ENCODE measurements at regions not wholly inside any gene's neighbourhood (a gene's known extent, or its start where the extent isn't known, plus 50 kb on each side); places are given as distances from the start of the nearest gene placed in this dataset.

DNA sequence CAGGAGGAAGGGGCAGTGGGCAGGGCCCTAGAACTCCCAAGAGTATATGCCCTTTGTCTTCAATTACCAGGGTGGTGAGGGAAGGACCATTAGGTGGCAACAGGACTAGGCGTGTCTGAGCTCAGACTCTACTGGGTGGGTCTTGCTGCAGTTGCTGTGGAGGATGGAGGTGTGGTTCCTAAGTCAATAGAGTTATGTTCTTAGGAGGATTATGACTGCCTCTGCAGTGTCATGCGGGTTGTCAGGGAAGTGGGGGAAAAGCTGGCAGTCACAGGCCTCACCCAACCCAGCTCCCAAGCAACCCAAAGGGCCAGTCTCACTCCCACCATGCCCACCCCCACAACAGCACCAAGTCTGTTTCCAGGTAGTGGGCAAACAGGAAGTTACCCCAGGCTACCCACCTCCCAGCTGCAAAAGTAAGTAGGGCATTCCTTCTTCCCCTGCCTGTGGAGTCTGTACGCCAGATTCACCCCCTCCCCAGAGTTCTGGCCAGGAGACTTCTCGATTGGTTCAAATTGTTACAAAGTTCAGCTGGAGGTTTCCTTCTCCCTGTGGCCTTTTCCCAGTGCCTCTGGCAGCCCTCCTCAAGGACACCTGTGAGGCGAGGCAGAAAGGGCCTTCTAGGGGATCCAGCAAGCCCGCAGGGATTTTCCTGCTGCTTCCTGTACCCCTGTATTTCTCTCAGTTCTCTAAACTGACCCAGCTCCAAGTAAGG, 145.3 kb downstream of the HINT1 start:
- Mint-ChIP-seq H3K27ac (ENCODE audit: low read depth, unreplicated experiment) (no peak overlapping the region), H3K4me1 (ENCODE audit: insufficient read depth, unreplicated experiment) (peaks cover 11% of the 10 kb centered on the region), H3K9me3 (ENCODE audit: unreplicated experiment) (peaks cover 11% of the 10 kb centered on the region), H3K27me3 (ENCODE audit: insufficient read depth, unreplicated experiment) (no peaks in the 10 kb centered on the region), H3K36me3 (ENCODE audit: insufficient read depth, unreplicated experiment) (no peaks in the 10 kb centered on the region), H3K4me3 (ENCODE audit: unreplicated experiment) (no peak overlapping the region)
- BruUV-seq (replicated peaks) = no TSS peak
- DNase-seq (ENCODE audit: unreplicated experiment) = no peak
- TF ChIP-seq, protein P1, sequence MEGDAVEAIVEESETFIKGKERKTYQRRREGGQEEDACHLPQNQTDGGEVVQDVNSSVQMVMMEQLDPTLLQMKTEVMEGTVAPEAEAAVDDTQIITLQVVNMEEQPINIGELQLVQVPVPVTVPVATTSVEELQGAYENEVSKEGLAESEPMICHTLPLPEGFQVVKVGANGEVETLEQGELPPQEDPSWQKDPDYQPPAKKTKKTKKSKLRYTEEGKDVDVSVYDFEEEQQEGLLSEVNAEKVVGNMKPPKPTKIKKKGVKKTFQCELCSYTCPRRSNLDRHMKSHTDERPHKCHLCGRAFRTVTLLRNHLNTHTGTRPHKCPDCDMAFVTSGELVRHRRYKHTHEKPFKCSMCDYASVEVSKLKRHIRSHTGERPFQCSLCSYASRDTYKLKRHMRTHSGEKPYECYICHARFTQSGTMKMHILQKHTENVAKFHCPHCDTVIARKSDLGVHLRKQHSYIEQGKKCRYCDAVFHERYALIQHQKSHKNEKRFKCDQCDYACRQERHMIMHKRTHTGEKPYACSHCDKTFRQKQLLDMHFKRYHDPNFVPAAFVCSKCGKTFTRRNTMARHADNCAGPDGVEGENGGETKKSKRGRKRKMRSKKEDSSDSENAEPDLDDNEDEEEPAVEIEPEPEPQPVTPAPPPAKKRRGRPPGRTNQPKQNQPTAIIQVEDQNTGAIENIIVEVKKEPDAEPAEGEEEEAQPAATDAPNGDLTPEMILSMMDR (IDR thresholded peaks at IDR 0.05; ENCODE audit: unreplicated experiment) = no peak
- ChIA-PET CTCF (interaction anchor here (0.5 to 0.6 kb wide), 2 partner anchors 24 to 81 kb away, joined by 3 read pairs; no protein-coding TSS in a partner anchor), POLR2A (interaction anchor here (0.9 kb wide), 1 partner anchor 8 kb away, joined by 3 read pairs; no protein-coding TSS in a partner anchor)
- intact Hi-C loops (cut with micrococcal nuclease) = no loop called here

DNA sequence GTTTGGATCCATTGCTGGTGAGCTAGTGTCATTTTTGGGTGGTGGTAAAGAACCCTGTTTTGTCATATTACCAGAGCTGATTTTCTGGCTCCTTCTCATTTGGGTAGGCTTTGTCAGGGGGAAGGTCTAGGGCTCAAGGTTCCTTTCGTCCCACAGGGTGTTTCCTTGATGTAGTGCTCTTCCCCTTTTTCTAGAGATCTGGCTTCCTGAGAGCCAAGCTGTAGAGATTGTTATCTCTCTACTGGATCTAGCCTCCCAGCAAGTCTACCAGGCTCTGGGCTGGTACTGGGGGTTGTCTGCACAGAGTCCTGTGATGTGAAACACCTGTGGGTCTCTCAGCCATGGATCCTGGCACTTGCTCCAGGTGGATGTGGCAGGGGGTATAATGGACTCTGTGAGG, 145.9 kb downstream of the HINT1 start:
- no peaks in the 10 kb centered on the region for H3K27me3 Mint-ChIP-seq (ENCODE audit: insufficient read depth, unreplicated experiment)
- intact Hi-C loops (cut with micrococcal nuclease) = no loop called here
- ChIA-PET POLR2A (no interaction called here), CTCF (interaction anchor here (0.5 to 0.7 kb wide), 3 partner anchors 25 to 1178 kb away, joined by 3 to 4 read pairs (median 3); no protein-coding TSS in a partner anchor)
- no peak overlapping the region for H3K27ac Mint-ChIP-seq (ENCODE audit: low read depth, unreplicated experiment)
- DNase-seq (ENCODE audit: unreplicated experiment) = no peak
- TF ChIP-seq, protein P1 (IDR thresholded peaks at IDR 0.05; ENCODE audit: unreplicated experiment) = no peak
- peaks cover 11% of the 10 kb centered on the region for H3K9me3 Mint-ChIP-seq (ENCODE audit: unreplicated experiment)
- no TSS peak for BruUV-seq (replicated peaks)
- no peak overlapping the region for H3K4me3 Mint-ChIP-seq (ENCODE audit: unreplicated experiment)
- H3K4me1 Mint-ChIP-seq (ENCODE audit: insufficient read depth, unreplicated experiment) = peaks cover 11% of the 10 kb centered on the region
- no peaks in the 10 kb centered on the region for H3K36me3 Mint-ChIP-seq (ENCODE audit: insufficient read depth, unreplicated experiment)

DNA sequence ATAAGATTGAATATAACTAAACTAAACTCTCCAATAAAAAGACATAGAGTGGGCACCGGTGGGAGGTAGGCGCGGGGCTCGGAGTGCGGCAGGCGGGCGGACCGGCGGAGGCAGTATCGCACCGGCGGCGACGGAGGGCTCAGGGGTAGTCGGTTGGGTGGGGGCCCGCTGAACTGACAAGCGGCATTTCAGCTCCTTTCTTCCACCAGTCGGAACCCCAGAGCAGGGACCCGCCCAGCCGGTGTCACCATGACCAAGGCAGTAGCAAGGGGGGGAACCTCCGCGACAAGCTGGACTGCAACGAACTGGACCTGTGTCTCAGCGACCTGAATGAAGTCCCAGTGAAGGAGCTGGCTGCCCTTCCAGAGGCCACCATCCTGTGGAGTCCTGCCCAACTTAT, 156.7 kb downstream of the HINT1 start:
- no TSS peak for BruUV-seq (replicated peaks)
- Mint-ChIP-seq H3K27ac (ENCODE audit: low read depth, unreplicated experiment) (no peak overlapping the region), H3K9me3 (ENCODE audit: unreplicated experiment) (no peaks in the 10 kb centered on the region), H3K4me1 (ENCODE audit: insufficient read depth, unreplicated experiment) (no peaks in the 10 kb centered on the region), H3K27me3 (ENCODE audit: insufficient read depth, unreplicated experiment) (no peaks in the 10 kb centered on the region), H3K36me3 (ENCODE audit: insufficient read depth, unreplicated experiment) (no peaks in the 10 kb centered on the region), H3K4me3 (ENCODE audit: unreplicated experiment) (no peak overlapping the region)
- intact Hi-C loops (cut with micrococcal nuclease) = no loop called here
- no peak for DNase-seq (ENCODE audit: unreplicated experiment)
- TF ChIP-seq, protein P1 (IDR thresholded peaks at IDR 0.05; ENCODE audit: unreplicated experiment) = no peak
- ChIA-PET POLR2A (no interaction called here), CTCF (interaction anchor here (0.7 kb wide), 1 partner anchor 295 kb away, joined by 3 read pairs; no protein-coding TSS in a partner anchor)

DNA sequence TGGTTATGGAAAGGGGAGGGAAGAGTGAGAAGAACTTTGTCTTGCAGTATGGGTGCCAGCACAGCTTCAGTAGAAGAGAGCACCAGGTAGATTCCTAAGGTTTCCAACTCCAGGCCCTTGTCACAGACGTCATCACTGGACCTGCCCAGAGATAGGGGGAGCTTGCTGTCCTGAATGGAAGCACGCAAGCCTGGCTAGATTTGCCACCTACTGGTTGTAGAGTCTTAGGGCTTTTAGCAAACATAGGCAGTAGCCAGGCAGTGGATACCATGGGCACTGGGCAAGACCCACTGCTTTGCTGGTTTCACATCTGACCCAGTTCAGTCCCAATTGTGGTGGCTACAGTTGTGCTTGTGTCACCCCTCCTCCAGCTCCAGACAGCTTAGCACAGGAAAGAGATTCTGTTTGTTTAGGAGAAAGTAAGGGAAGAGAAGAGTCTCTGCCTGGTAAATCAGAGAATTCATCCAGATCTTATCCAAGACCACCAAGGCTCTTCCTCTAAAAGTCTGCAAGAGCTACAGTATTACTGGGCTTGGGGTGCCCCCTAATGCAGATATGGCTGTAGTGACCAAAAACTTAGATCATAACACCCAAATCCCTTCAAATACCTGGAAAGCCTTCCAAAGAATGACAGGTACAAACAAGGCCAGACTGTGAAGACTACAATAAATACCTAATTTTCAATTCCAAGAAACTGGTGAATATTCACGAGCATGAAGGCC, 158.9 kb downstream of the HINT1 start:
- TF ChIP-seq, protein P1 (IDR thresholded peaks at IDR 0.05; ENCODE audit: unreplicated experiment) = no peak
- ChIA-PET CTCF (interaction anchor here (0.7 to 1.3 kb wide), 5 partner anchors 10 to 1406 kb away, joined by 3 to 5 read pairs (median 3); no protein-coding TSS in a partner anchor), POLR2A (interaction anchor here (0.5 to 0.6 kb wide), 2 partner anchors 149 to 246 kb away, joined by 3 read pairs; no protein-coding TSS in a partner anchor)
- H3K27me3 Mint-ChIP-seq (ENCODE audit: insufficient read depth, unreplicated experiment) = no peaks in the 10 kb centered on the region
- H3K4me1 Mint-ChIP-seq (ENCODE audit: insufficient read depth, unreplicated experiment) = no peaks in the 10 kb centered on the region
- H3K9me3 Mint-ChIP-seq (ENCODE audit: unreplicated experiment) = no peaks in the 10 kb centered on the region
- no TSS peak for BruUV-seq (replicated peaks)
- no peak overlapping the region for H3K4me3 Mint-ChIP-seq (ENCODE audit: unreplicated experiment)
- intact Hi-C loops (cut with micrococcal nuclease) = no loop called here
- H3K27ac Mint-ChIP-seq (ENCODE audit: low read depth, unreplicated experiment) = no peak overlapping the region
- no peaks in the 10 kb centered on the region for H3K36me3 Mint-ChIP-seq (ENCODE audit: insufficient read depth, unreplicated experiment)
- no peak for DNase-seq (ENCODE audit: unreplicated experiment)
